ENCODE measurements at regions not wholly inside any gene's neighbourhood (a gene's known extent, or its start where the extent isn't known, plus 50 kb on each side); places are given as distances from the start of the nearest gene placed in this dataset.

DNA sequence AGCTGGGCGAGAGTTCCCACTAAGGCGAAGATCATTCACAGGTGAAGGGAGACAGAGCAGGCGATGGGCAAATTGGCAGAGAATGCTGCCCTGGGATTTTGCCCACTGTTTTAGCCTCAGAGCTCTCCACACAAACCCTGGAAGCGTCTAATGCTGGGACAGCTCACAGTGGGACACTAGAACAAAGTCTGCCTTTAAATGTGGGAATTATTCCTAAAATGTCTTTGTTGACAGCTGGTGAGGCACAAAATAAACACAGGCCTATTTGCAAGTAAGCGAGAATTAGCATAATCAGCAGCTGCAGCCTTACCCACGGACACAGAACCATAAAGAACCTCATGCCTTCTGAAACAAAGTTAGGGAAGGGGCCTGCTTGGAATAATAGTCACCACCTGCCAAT is 824.5 kb downstream of the AACS start:
- no peak for DNase-seq (ENCODE audit: low read depth)

DNA sequence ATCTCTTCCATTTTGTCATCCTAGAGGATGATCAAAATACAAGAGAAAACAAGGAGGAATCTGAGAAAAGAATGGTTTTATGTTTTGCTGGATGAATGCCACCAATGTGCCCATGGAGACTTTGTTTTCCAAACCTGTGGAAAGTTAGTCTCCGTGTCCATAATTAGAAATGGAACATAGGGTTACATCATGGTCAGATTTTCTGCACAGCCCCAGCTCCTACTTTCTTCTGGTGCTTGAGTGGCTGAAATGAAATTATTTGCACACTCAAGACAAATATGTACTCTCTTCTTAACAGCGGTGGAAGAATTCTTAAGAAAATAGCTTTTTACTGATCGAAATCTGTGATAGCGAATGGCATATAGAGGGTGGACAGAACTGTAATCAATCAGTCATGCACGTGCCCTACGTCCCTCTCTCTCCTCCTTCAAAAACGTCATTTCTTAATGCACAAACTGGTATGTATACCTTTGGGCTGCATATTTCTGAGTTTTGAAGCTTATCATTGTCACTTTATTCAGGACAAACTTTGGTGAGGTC is 825.2 kb downstream of the AACS start:
- DNase-seq (ENCODE audit: low read depth), result no peak

DNA sequence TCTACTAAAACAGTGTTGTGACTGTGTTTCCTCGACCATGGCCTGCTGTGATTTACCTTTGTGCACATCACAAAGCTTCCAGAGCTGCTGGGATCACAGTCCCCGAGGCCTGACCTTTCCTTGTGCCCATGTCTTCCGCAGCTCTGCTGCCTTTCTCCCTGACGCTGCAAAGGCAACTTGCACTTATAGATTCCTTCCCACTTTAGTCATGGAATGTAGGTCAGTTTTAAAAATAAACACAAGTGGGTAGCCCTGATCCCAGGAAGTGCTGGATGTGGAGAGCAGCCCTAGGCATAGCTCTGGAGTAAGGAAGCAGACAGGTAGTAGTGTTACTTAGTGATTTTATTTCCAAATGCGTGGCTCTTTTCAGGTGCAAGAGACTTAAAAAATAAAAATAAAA is 825.7 kb downstream of the AACS start:
- no peak for DNase-seq (ENCODE audit: low read depth)

DNA sequence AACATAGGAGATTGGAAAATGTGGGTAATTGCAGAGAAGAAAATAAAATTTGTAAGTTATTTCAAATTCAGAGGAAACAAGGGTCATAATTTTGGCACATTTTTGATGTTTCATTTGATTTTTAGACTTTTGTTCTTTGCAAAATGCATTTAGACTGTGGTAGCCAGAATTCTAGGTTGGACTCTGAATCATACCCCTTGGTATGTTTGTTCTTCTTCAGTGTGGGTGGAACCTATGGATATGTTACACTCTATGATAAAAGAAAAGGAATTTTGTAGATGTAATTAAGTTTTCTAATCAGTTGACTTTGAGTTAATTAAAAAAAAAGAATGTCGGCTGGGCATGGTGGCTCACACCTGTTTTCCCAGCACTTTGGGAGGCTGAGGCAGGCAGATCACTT is 827.0 kb downstream of the AACS start:
- DNase-seq (ENCODE audit: low read depth), result no peak

DNA sequence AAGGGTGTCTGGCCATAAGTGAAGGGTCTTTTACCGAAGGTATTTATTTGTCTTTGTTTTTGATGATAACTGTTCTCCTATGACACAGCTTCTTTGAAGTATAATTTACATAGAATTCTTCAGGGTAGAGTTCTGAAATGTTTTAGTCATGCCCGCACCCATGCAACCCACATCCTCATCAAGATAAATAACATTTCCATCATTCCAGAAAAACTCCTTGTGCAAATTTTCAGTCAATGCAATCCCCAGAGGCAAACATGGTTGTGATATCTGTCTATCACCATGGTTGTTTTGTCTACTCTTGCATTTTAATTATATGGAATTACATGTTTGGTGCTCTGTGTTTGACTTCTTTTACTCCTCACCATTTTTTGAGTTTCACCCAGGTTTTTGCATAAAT is 837.8 kb downstream of the AACS start:
- no peak for DNase-seq (ENCODE audit: low read depth)

DNA sequence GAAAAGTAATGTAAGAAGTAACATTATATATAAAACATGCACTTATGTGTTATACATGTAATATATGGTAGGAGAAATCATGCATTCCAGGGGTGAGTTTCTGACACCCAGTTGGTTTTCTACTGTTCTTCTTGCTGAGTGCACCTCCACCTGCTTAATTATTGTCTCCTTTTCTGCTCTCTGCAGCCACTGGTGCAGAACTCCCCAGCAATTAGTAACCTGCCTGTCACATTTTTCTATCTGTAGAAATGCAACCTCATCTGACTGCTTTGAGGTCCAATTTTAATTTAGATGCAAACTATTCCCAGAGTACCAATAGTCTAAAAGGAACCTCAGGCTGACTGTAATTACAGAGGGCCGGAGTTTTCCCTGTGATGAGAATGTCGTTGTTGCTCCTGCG is 842.1 kb downstream of the AACS start:
- DNase-seq (ENCODE audit: low read depth), result no peak

DNA sequence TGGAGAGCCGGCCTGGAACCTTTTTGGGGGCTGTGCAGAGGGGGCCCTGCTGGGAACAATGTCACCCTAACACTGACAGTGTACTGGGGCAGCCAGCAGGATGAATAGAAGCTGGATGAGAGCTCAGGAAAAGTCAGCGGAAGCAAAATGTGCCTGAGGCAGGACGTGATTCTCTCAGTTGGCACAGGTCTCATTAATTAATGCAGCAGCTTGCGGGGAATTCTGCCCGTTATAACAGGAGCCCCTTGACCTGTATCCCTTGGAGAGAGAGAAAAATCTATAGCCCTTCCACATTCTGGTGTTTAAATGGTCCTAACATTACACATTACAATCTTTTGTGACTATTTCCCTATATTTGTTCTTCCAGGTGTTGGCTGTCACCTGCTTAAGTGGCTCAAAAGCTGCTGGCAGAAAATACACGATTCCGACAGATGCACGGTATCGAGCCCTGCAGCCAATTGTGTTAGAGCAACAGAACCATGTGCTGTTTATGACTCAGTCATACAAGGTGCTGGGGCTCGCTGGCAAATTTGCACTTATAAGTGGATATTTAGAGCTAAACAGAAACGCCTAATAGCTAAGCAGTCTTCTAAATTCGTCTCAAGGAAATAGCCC is 854.7 kb downstream of the AACS start:
- no peak for DNase-seq (ENCODE audit: low read depth)

DNA sequence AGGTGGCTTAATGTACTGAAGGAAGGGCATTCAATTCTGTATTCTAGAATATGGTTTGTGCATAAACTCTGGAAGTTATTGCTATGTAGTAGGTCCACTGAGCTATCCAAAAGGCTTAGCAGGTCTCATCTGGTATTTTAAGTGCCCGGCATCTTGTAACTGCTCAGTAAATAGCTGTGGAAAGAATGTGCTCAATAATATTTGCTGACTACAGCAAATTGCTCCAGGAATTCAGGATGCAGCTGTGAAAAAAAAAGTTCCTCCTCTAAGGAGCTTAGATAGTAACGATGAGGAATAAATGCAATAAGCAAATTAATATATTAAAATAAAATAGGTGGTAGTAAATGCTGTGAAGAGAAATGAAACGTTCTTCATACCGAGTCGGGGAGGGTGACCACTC is 857.1 kb downstream of the AACS start:
- no peak for DNase-seq (ENCODE audit: low read depth)

DNA sequence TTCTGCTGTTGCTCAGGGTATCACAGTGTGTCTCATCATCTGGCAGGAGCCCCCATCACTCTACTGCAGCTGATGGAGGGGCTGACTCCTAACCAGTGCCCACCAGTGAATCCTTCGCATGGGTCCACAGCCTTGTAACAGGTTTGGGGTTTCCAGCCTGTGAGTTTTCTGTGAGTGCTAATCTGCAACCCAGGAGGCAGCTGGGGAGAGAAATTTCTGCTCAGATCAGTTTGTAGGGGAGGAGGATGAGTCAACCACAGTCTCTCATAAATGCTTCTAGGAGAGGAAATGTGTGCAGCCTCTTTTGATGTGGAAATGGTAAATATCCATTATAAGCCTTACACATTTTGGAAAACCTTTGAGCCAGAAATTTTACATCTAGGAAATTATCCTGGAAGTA is 871.3 kb downstream of the AACS start:
- DNase-seq (ENCODE audit: low read depth), result no peak

DNA sequence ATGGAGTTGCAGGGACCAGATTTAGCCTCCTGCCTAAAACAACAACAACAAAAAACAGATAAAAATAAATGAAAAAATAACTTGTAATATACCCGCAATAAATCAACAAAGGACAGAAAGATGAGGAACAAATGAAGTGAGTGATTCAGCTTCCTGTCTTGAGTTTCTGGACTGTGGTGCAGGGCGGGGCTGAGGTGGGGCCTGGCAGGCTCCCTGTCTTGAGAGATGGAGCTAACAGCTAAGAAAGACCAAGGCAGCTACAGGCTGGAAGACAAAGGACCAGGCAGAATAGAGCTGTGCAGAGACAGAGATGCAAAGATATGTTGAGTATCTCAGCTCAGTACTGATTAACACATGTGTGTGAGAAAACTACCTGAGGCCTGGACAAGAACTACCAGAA is 879.2 kb downstream of the AACS start:
- no peak for DNase-seq (ENCODE audit: low read depth)

DNA sequence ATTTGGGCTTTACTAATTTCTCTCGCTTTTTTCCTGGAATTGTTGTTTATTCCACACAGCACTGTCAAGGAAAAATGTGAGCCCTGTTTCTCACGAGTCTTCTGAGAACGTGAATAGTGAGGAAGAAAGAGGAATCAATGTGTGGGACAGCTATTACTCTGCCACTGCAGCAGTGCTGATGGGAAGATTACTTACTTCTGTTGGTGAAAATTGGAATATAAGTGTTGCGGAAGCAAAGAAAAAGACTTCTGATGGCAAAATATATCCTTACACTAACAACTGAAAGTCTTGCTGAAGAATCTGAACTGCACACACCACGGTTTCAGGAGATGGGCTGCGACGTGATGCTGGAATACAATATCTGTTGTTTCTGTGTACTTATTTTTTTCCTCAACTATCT is 884.2 kb downstream of the AACS start:
- no peak for DNase-seq (ENCODE audit: low read depth)

DNA sequence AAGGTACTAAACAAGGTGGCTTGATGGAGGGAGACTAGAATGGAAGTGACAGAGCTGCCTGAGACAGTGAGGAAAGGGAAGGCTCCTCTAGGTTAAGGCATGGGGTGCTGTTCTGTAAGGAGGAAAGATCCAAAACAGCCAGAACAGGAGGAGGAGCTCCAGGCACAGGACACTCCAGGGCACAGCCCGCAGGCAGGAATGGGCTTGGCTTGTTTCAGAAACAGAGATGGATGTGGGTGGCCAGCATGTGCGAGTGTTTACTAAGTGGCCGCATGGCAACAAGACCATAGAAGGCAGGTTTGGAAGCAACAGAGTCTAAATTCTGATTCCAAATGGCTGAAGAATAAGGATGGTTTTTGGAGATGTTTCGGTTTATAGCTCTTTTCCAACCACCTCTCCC is 889.1 kb downstream of the AACS start:
- DNase-seq (ENCODE audit: low read depth), result no peak

DNA sequence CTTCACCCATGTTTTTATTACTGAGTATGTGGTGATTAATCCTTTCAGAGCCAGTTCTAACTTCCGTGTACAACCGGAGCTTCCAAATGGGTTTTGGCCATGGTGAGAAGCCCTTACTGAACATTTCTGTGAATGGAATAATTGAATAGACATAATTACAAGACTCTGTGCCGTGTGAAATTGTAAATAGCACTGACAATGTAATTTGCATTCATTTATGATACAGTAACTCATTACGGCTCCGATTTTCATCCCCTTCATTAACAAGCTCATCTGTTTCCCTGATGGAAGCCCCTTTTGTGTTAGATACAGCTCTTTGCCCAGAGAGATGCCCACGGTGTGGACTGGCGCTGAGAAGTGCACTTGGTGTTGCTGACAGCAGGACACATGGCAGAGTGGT is 891.0 kb downstream of the AACS start:
- DNase-seq (ENCODE audit: low read depth), result no peak

DNA sequence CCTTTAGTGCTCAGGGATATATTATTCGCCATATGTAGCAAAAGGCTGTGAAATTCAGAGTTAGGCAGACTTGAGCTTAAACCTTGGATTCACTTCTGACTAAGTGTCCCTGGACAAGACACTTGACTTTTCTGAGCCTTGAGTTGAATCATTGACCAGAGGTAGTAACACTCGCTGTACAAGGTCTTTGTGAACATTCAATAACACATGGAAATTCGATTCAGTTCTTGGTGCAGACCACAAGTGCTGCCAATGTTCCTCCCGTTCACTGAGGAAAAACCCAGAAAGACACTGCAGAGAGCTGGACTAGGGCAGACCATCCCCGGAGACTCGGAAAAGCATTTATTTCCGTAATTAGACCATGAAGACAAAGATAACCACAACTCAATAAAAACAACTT is 901.4 kb downstream of the AACS start:
- no peak for DNase-seq (ENCODE audit: low read depth)

DNA sequence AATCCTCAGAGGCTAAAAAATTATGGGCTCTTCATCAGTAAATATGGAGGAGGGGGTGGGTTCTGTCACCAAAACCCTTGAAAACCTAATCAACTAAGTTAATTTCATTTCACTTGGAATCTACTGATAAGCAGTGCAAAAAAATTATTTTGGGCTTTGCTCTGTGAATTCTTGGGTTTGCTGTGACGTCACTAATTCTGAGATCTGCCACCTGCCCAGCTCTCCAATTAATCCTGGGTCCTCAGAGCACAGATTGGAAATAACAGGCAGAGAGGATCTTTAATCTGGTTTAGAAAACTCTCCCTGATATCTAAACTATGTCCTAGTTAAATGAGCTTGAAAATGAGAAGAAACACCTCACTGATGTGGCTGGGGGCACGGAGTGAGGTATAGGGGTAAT is 903.2 kb downstream of the AACS start:
- no peak for DNase-seq (ENCODE audit: low read depth)

DNA sequence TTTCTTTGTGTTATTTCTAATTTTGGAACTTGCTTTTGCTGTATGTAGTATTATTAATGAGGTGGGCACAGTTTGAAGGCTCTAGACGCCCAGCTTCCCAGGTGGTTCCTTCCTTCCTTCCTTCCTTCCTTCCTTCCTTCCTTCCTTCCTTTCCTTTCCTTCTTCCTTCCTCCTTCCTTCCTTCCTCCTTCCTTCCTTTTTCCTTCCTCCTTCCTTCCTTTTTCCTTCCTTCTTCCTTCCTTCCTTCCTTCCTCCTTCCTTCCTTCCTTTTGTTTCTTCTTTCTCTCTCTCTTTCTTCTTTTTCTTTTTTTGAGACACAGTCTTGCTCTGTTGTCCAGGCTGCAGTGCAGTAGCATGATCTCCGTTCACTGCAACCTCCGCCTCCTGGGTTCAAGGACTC is 906.7 kb downstream of the AACS start:
- DNase-seq (ENCODE audit: low read depth), result no peak

DNA sequence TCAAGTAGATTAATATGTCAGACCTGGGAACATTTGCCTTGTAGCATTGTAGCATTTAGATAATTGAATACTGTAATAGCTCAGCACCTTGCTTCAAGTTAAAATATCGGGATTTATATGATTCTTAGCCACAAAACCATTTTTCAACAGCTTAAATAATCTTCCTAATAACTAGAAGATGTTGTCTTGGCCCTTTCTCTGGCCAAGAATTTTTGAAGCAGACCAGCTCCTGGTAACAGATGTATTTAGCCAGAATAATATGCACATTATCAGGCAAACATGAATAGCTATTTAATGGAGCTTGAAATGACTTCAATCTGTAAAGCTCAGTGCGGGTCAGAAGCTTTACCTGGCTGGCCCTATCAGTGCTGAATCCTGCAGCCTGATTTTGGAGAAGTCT is 913.1 kb downstream of the AACS start:
- DNase-seq (ENCODE audit: low read depth), result no peak

DNA sequence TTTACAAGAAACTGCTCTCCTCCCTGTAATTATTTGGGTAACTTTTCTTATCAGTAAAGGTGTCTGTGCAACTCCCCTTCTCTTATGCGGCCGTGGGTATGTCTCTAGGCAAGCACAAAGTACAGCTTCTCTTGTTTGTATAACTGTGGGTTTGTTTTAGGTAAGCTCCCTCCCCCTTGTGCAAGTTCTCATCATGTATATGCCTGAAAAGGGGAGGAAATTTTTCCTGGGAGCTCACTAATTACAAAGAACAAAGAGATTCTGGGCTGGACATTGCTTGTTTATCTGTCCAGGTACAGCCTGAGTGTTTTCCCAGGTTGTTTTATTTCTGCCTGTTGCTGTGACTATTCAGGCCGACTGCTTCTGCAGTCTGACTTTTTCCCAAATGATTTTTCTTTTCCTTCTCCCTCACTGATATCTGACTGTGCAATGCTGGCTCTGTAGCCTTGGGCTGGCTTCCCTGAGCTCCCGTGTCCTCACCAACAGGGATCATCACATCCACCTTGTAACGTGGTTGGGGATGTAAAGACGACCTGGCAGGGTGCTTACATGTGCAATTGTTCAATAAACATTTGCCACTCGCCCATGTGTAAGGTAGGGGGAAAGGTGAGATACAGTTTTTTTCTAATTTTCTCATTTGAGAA is 916.5 kb downstream of the AACS start:
- no peak for DNase-seq (ENCODE audit: low read depth)

DNA sequence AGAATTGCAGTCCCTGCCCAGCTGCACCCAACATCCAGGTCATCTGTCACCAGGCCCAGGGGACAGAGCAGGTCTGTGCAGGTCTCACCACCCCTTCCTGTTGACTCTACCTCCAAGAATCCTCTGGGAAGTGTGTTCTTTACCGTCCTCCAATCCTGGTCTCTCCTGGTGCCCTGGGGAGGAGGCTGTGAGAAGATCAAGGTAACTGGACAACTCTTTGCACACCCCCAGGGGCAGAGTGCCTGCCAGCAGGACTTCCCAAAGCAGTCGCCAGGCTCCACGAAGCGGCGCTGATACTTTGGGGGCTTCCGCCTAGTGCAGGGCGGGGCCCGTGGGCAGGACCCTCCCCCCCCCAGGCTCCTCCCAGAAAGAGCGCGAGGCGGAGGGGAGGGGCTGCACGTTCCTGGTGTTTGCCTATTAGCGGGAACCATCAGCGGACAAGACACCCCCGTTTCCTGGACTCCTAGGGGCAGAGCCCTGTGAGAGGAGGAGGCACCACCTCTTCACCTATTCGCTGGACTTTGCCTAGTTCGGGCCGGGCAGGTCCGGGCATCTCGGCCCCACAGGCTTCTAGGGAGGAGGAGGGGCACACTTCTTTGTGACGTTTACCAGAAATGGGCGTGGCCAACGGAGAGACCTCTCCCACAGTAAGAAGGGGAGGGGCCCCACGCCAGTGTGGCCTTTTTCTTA is 918.0 kb downstream of the AACS start:
- no peak for DNase-seq (ENCODE audit: low read depth)

DNA sequence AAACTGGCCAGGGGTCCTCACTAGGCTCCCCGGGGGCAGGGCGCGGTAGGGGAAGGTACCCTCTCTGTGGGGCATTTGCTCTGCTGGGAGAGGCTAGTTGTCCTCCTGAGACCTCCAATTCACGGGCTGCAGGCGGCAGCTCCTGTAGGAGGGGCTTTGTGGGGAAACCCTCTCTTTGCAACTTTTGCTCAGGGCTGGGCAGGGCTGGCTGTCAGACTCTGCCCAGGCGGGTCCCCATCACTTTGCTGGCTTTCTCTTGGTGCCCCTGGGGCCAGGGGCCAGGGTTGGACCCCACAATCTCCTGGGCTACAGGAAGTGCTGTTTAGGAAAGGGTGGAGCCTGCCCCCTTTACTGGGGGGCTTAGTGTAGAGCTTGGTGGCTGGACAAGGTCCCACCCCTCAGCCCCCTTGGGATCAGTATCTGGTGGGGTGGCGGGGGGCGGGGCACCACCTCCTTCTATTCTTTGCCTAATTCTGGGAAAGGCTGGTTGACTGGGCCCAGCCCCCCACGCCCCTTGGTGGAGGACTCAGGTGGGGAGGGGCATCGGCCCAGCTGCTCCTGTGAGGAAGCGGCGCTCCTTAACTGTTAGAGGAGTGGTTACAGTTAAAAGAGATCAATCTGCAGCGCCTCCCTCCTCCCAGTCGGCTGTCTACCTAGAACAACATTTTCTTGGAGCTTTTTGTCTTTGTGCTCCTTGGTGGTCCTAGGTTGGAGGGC is 918.7 kb downstream of the AACS start:
- no peak for DNase-seq (ENCODE audit: low read depth)

DNA sequence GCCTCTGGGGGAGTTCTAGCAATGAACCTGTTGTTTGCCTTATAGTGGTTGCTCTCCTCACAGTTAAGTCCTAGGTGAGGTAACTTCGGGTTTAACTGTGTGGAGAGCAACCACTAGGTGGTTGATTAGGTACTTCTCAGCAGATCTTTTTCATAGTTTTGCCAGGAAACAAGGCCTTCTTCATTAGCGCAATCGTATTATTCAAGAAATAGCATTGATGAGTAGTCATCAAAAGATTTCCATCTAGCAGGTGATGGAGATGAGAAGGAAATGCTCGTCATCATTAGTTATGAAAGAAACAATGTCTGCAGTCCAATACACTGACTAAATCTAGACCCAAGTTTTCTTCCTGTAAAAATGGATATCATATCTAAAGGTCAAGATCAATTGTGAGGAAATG is 923.3 kb downstream of the AACS start:
- no peak for DNase-seq (ENCODE audit: low read depth)

DNA sequence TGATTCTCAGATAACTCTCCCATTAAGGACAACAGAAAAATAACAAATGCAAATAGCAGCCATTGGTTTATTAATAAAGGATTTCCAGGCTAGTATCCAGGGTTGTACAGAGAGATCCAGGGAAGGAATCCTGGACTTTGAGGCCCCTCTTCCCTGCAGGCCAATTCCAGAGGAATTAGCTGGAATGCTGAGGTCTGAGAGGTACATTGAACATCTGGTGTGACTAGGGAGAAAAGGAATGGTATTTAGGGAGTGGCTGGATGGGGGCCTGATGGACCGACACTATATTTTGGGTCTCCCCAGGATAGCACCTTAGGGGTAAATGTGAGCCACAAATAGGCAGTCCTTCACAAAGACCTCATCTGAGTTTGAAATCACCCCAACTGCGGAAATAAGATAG is 924.5 kb downstream of the AACS start:
- no peak for DNase-seq (ENCODE audit: low read depth)

DNA sequence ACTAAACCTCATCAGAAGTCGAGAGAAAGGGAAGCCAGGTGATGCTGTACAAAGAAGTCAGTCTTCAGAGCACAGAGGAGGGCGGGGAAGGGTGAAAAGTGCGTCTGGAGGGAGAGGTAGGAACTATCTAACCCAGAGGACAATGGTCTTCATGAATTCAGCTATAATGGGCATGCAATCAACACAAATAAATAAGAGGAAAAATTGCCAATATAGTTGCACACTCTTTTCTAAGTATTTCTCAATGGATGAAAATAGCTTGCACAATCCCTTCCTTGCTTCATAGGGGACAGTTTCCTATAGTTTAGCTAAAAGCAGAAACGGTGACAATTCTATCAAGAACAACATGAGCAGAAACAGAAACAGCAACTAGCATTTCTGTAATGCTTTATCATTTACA is 931.2 kb downstream of the AACS start:
- no peak for DNase-seq (ENCODE audit: low read depth)

All from GM04504 (cell line).